ENCODE measurements at regions not wholly inside any gene's neighbourhood (a gene's known extent, or its start where the extent isn't known, plus 50 kb on each side); places are given as distances from the start of the nearest gene placed in this dataset.

DNA sequence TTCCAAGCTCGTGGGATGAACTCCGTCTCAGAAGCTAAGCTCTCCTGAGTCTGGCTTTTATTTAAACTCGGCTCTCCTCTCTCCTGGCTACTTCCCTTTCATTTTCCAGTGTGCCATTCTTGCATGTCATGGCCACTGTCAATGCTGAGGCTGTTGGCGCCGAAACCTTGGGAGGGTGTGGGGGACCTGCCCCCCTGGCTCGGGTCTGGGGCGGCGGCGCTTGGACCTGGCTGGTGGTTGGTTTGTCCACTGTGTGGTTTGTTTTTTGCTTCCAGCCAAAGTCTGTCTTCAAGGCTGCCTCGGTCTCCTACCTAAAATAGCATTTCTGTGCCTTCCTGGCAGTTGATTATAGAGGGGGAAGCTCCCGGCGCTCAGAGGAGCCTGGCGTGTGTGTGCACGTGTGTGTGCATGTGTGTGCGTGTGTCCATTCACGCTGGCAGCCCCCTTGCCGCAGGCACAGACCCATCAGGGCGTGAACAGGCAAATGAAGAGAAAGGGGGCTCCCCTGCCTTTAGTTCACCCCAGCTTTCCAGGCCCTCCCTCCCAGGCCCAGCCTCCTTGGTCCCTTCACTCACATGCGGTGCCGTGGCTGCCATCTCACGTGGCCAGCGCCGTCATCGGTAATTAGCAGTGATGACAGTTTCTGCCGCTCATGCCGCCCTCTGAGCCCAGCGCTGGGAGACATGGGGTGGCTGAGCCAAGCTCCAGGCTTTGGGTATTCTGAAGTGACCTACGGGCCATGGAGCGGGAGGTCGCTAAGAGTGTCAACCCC is 179.9 kb downstream of the SEC14L1 start:
- Histone ChIP-seq H3K36me3 (no peaks in the 10 kb centered on the region), H3K4me3 (peak overlapping the region; percentile 41 to 51), H3K9me3 (no peaks in the 10 kb centered on the region), H3K27ac (peak overlapping the region; percentile 80 to 87), H3K27me3 (no peaks in the 10 kb centered on the region), H3K4me1 (peaks cover 0 to 63% of the 10 kb centered on the region in 2 donors)
- TF ChIP-seq, protein P1, sequence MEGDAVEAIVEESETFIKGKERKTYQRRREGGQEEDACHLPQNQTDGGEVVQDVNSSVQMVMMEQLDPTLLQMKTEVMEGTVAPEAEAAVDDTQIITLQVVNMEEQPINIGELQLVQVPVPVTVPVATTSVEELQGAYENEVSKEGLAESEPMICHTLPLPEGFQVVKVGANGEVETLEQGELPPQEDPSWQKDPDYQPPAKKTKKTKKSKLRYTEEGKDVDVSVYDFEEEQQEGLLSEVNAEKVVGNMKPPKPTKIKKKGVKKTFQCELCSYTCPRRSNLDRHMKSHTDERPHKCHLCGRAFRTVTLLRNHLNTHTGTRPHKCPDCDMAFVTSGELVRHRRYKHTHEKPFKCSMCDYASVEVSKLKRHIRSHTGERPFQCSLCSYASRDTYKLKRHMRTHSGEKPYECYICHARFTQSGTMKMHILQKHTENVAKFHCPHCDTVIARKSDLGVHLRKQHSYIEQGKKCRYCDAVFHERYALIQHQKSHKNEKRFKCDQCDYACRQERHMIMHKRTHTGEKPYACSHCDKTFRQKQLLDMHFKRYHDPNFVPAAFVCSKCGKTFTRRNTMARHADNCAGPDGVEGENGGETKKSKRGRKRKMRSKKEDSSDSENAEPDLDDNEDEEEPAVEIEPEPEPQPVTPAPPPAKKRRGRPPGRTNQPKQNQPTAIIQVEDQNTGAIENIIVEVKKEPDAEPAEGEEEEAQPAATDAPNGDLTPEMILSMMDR (IDR thresholded peaks at IDR 0.05), result no peak
- DNase-seq (ENCODE audit: low spot score), result no peak

DNA sequence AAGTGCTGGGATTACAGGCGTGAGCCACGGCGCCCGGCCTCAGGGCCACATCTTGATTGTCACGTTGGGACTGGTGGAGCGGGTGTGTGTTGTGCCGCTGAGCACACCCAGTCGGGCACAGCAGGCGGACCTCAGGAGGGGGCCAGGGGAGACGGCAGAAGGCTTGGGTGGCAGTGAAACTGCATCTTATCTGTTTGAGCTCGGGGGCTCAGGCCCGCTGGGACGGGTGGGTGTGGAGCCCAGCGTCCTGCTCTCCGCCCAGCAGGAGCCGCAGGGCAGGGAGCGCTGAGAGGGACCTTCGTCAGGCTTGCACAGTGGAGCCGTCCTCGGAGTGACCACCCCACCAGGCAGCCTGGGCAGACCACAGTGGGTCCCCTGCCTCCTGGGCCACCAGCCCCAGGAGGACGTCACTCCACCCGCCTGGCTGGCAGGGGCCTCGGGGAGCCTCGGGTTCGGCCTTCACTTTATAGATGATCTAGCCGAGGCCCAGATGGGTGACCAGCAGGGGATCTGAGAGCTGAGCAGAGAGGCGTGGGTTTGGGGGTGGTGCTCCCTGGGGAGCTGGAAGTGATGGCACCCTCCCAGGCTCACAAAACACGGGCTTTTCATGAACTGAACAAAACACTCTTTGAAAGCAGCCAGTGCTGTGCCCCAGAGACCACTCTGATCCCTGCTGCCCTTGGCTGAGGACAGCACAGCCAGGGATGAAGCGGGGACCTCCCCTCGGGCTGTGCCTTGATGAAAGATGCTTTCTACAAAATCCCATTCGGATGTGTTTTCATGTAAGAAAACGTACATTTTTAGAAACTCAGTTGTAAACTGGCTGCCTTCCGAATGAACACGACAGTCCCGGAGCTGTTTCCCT is 181.1 kb downstream of the SEC14L1 start:
- H3K36me3 ChIP-seq, result no peaks in the 10 kb centered on the region
- H3K4me3 ChIP-seq, result peak overlapping the region in 1 of 2 donors; percentile 51
- no peaks in the 10 kb centered on the region for H3K9me3 ChIP-seq
- no peak for DNase-seq (ENCODE audit: low spot score)
- no peaks in the 10 kb centered on the region for H3K27me3 ChIP-seq
- TF ChIP-seq, protein P1 (IDR thresholded peaks at IDR 0.05), result no peak
- H3K27ac ChIP-seq, result peak overlapping the region; percentile 81 to 84
- H3K4me1 ChIP-seq, result peaks cover 0 to 68% of the 10 kb centered on the region in 2 donors

DNA sequence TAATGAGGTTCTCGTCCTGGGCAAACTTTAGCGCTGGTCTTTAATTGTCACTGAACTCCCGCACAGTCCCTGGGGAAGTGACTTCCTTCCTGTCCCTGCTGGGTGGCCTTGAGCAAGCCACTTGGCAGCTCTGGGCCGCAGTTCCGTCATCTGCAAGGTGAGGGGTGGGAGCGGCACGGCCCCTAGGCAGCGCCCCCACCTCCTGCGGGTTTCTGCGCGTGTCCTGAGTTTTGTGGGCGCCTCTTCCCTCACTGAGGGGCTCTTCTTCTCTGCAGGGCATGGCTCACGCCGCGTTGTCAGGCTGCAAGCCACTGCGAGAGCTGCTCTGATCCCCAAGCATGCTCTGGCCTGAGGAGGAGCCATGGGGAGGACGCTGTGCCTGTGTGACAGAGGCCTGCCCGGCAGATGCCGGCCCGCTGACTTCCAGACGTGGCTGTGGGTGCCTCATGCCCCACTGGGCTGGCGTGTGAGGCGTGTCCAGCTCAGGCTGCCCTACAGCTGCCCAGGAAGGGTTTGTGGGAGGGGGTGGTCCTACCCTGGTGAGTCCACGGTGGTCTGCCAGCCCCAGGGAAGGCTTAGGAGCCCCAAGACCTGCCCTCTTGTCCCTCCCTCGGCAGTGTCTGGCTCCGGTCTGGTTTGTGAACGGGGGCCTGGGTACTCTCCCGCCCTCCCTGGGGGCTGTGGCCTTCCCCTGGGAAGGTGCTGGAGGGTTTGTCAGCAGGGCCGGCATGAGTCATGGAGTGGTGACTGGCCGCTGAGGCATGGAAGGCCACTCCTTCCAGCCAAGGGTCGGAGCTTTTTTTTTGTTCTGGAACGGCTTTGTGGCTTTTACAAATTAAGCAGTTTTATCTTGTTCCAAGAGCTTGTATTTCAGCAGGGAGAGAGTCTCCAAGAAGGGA is 182.0 kb downstream of the SEC14L1 start:
- H3K4me3 ChIP-seq, result peak overlapping the region in 1 of 2 donors; percentile 30
- peak overlapping the region; percentile 81 to 84 for H3K27ac ChIP-seq
- no peaks in the 10 kb centered on the region for H3K27me3 ChIP-seq
- H3K4me1 ChIP-seq, result peaks cover 0 to 68% of the 10 kb centered on the region in 2 donors
- peak; percentile 88 for DNase-seq (ENCODE audit: low spot score)
- H3K36me3 ChIP-seq, result no peaks in the 10 kb centered on the region
- TF ChIP-seq, protein P1 (IDR thresholded peaks at IDR 0.05), result no peak
- H3K9me3 ChIP-seq, result no peaks in the 10 kb centered on the region

DNA sequence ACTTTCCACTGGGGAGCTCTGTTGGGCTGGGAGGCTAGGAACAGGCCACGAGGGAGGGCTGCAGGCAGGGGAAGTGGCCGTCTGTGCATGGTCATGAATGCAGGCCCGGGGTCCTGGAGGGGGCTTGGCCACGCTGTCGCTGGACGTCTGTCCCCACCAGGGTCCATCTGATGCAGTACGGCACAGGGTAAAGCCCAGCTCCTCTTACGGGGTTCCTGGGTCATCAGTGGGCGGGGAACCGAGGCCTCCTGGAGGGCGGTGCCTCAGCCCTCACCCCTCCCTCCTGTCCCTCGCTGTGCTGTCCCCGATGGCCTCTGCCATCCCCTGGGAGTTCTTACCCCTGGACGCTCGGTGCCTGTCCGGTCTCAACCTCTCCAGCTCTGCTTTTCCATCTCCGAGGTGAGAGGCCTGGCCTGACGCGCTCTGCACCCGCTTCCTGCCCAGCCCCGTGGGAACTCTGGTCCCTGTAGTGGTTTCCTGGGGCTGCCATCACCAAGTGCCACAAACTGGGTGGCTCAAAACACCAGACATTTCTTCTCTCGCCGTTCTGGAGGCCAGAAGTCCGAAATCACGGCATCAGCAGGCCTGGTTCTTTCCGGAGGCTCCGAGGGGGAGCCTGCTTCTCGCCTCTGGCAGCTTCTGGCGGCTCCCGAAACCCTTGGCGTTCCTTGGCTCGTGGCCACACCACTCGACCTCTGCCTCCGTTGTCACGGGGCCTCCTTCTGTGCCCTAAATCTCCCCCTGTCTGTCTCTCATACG is 182.8 kb downstream of the SEC14L1 start:
- TF ChIP-seq, protein P1 (IDR thresholded peaks at IDR 0.05), result no peak
- Histone ChIP-seq H3K4me3 (no peak overlapping the region), H3K9me3 (no peaks in the 10 kb centered on the region), H3K36me3 (no peaks in the 10 kb centered on the region), H3K27ac (peak overlapping the region; percentile 81 to 84), H3K27me3 (no peaks in the 10 kb centered on the region), H3K4me1 (peaks cover 0 to 67% of the 10 kb centered on the region in 2 donors)
- DNase-seq (ENCODE audit: low spot score), result no peak

DNA sequence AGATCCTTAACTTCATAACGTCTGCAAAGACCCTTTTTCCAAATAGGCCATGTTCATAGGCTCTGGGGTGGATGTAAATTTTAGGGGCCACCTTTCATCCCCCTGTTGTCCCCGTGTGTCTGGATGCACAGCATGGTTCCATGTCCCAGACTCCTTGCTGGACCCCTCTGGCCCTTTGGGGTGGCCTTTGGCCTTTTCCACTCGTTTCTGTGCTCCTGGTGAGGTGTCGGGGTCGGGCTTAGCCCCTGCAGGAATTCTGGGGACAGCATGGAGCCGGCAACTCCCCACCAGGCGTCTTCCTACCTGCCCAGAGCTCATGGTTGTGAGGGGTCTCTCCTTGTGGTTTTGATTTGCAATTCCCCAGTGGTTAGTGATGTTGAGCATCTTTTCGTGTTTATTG is 183.5 kb downstream of the SEC14L1 start:
- peak; percentile 50 for DNase-seq (ENCODE audit: low spot score)
- H3K27ac ChIP-seq, result peak overlapping the region; percentile 81 to 84
- H3K36me3 ChIP-seq, result no peaks in the 10 kb centered on the region
- no peaks in the 10 kb centered on the region for H3K27me3 ChIP-seq
- H3K4me3 ChIP-seq, result no peak overlapping the region
- no peaks in the 10 kb centered on the region for H3K9me3 ChIP-seq
- TF ChIP-seq, protein P1 (IDR thresholded peaks at IDR 0.05), result no peak
- H3K4me1 ChIP-seq, result peaks cover 0 to 61% of the 10 kb centered on the region in 2 donors

All from right atrium auricular region (tissue), 2 donors.